ENCODE measurements at regions not wholly inside any gene's neighbourhood (a gene's known extent, or its start where the extent isn't known, plus 50 kb on each side); places are given as distances from the start of the nearest gene placed in this dataset.
"Not testable (repeated sequence)": the region's sequence is repeated elsewhere in the genome, so short reads cannot be mapped to it uniquely, and the experiment has no call there.

GRCh38 chr7:106583706-106584690 lies 77.0 kb downstream of the CCDC71L start:
- in situ Hi-C loops (cut with HindIII; ENCODE audit: low sequenced_read_pairs): no loop called here

GRCh38 chr7:106583100-106583499 lies 77.9 kb downstream of the CCDC71L start:
- in situ Hi-C loops (cut with HindIII; ENCODE audit: low sequenced_read_pairs): no loop called here

- in situ Hi-C loops (cut with HindIII; ENCODE audit: low sequenced_read_pairs): no loop called here
Observed at GRCh38 chr7:106582365-106582764, 78.6 kb downstream of the CCDC71L start.

GRCh38 chr7:106579086-106579485 lies 81.9 kb downstream of the CCDC71L start:
- in situ Hi-C loops (cut with HindIII; ENCODE audit: low sequenced_read_pairs): not testable (repeated sequence)

- in situ Hi-C loops (cut with HindIII; ENCODE audit: low sequenced_read_pairs): no loop called here
Observed at GRCh38 chr7:106575138-106575823, 85.7 kb downstream of the CCDC71L start.

- in situ Hi-C loops (cut with HindIII; ENCODE audit: low sequenced_read_pairs): no loop called here
Observed at GRCh38 chr7:106573738-106574137, 87.2 kb downstream of the CCDC71L start.

GRCh38 chr7:106573125-106573663 lies 87.8 kb downstream of the CCDC71L start:
- in situ Hi-C loops (cut with HindIII; ENCODE audit: low sequenced_read_pairs): no loop called here

- in situ Hi-C loops (cut with HindIII; ENCODE audit: low sequenced_read_pairs): no loop called here
Observed at GRCh38 chr7:106572394-106573124, 88.4 kb downstream of the CCDC71L start.

GRCh38 chr7:106571563-106571962 lies 89.4 kb downstream of the CCDC71L start:
- in situ Hi-C loops (cut with HindIII; ENCODE audit: low sequenced_read_pairs): no loop called here

GRCh38 chr7:106570948-106571418 lies 90.0 kb downstream of the CCDC71L start:
- in situ Hi-C loops (cut with HindIII; ENCODE audit: low sequenced_read_pairs): no loop called here

GRCh38 chr7:106570146-106570545 lies 90.8 kb downstream of the CCDC71L start:
- in situ Hi-C loops (cut with HindIII; ENCODE audit: low sequenced_read_pairs): no loop called here

GRCh38 chr7:106569500-106569929 lies 91.4 kb downstream of the CCDC71L start:
- in situ Hi-C loops (cut with HindIII; ENCODE audit: low sequenced_read_pairs): no loop called here

GRCh38 chr7:106568680-106569499 lies 92.1 kb downstream of the CCDC71L start:
- in situ Hi-C loops (cut with HindIII; ENCODE audit: low sequenced_read_pairs): no loop called here

- in situ Hi-C loops (cut with HindIII; ENCODE audit: low sequenced_read_pairs): no loop called here
Observed at GRCh38 chr7:106568002-106568679, 92.8 kb downstream of the CCDC71L start.

- in situ Hi-C loops (cut with HindIII; ENCODE audit: low sequenced_read_pairs): not testable (repeated sequence)
Observed at GRCh38 chr7:106567204-106568001, 93.6 kb downstream of the CCDC71L start.

- in situ Hi-C loops (cut with HindIII; ENCODE audit: low sequenced_read_pairs): no loop called here
Observed at GRCh38 chr7:106566672-106567071, 94.3 kb downstream of the CCDC71L start.

GRCh38 chr7:106566196-106566595 lies 94.8 kb downstream of the CCDC71L start:
- in situ Hi-C loops (cut with HindIII; ENCODE audit: low sequenced_read_pairs): no loop called here

GRCh38 chr7:106565428-106565827 lies 95.5 kb downstream of the CCDC71L start:
- in situ Hi-C loops (cut with HindIII; ENCODE audit: low sequenced_read_pairs): no loop called here

Measured in DLD1 (cell line).